HPDE6-E6E7 (cell line): ENCODE measurements at regions not wholly inside any gene's neighbourhood (a gene's known extent, or its start where the extent isn't known, plus 50 kb on each side); places are given as distances from the start of the nearest gene placed in this dataset.

Experiments
- DNase-seq: peaks from one replicate; pipeline ENCODE4 v3.0.0; 2011; ENCODE audit warnings: missing footprints; ENCODE audit errors: extremely low spot score

DNA sequence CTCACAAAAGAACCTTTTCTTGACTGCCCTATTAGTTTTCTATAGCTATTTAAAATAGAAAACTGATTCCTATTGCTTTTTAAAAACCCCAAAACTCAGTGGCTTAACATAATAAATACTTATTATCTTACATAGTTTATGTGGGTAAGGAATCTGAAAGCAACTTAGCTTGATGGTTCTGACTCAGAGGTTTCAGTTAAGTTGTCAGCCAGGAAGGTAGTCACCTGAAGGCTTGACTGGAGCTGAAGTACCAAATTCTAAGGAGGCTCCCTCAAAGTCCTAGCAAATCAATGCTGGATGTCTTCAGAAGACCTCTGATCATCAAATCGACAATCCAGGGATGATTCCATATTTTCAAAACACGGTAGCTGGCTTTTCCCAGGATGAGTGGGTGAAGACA, 546.6 kb upstream of the CDH2 start:
- no peak for DNase-seq

DNA sequence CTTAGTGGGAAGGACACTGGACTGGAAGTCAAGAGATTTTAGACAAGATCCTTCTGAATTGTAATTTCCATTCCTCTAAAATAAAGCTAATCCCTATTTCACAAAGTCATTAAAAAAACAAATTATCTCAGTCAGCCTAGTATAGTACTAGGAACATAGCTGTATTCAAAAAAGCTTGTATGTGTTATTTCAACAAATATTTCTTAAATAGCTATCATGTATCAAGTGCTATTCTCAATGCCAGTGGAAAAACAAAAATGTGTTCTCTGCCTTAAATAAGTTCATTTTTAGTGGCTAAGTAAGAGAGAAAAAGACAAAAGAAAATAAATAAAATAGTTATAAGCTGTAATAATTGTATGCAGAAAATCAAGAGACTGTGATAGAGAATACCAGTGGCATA, 541.8 kb upstream of the CDH2 start:
- no peak for DNase-seq

DNA sequence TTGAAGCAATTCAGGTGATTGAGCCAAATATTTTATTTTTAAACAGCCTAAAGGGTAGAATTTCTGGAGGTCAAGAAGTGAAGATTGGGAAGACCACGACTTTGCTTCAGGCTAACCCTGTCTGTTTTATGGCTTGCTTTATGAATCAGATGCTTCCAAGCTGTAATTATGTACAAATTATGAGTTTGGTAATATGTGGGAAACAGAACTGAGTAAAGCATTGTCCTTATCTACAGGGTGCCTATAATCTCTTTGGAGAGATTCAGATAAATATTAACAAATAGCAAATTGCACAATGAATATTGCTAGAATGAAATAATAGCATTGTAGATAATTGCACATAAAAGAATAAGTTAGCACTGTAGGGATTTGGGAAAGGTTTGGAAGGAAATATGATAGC, 539.4 kb upstream of the CDH2 start:
- DNase-seq = no peak

- no peak for DNase-seq
Observed at GRCh38 chr18:28715206-28715605, 538.3 kb upstream of the CDH2 start.

GRCh38 chr18:28714498-28714897, 537.6 kb upstream of the CDH2 start:
- DNase-seq = no peak

DNA sequence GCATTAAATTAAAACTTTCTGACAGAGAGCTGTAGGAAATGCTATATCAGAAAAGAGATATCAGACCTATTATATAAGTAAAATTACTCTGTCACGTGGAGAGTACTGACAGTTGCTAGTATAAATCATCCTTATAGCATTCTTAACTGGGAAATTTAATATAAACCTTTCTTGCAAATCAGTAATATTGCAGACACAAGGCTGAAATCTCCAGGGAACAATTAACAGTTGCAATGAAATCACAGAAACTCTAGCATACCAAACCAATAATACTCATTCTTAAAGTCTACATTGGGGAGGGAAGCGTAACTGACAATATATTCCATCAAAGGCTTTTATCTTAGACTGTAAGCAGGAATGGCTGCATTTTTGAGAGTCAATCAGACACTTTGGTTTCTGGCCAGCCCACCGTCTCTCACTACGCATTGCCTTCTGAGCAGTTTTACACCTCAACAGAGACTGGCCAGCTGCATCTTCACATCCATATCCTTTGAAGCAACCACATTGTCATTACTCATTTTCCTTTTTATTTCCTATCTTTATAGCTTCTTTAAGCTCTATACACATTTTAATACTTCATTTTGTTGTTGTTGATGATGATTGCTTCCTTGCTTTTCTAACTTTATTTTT, 536.0 kb upstream of the CDH2 start:
- no peak for DNase-seq

DNA sequence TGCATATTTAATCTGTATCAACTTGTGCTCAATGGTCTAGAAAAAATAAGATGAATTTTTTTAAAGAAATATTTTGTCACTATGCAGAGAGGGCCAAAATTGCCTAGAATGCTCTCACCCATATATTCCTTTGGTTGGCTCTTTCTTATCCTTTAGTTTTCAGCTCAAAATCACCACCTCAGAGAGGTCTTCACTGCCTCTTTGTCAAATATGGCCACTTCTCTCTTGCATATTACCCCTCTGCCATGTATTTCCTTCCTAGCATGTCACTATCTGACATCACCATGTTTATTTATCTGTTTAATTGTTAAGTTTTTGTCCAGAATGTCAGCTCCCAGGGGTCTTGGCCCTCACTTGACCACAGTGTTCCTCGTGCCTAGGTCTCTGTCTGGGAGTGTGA, 535.2 kb upstream of the CDH2 start:
- no peak for DNase-seq

DNA sequence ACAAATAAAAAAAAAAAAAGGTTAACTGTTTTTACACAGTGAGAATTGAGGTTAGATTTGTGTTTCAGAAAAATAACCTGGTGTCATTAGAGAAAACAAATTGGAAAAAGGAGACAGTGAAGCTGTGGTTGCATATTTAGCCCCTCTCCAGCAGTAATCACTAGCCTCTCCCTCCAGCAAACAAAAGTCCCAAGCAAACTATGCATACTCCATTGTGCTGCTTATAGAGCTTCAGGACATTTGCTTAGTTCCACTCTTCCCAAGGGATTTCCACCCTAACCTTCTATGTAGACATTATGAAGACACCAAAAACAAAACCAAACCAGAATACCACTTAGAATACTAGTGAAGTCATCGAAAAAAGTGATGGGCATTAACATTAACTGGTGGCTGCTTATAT, 534.2 kb upstream of the CDH2 start:
- no peak for DNase-seq

GRCh38 chr18:28707006-28707405, 530.1 kb upstream of the CDH2 start:
- no peak for DNase-seq

- DNase-seq = no peak
Observed at GRCh38 chr18:28706397-28706796, 529.5 kb upstream of the CDH2 start.

- DNase-seq = no peak
Observed at GRCh38 chr18:28705482-28705881, 528.6 kb upstream of the CDH2 start.

DNA sequence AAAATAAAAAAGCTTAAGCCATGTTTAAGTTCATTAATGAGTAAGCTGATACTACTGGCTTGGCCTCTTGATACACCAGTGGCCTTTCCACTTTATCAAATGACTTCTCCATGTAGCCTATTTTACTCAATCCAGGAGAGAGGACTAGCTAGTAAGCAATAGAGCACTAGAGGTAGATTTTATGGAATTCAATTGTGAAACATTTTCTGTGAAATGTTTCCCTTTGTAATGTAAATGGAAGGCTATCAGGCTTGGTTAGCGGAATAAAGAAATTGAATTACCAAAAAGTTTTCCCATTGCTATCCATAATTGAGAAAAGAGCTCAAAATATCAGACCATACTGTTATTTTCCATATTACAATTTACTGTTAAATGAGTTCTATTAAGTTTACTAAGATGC, 515.4 kb upstream of the CDH2 start:
- DNase-seq = no peak

DNA sequence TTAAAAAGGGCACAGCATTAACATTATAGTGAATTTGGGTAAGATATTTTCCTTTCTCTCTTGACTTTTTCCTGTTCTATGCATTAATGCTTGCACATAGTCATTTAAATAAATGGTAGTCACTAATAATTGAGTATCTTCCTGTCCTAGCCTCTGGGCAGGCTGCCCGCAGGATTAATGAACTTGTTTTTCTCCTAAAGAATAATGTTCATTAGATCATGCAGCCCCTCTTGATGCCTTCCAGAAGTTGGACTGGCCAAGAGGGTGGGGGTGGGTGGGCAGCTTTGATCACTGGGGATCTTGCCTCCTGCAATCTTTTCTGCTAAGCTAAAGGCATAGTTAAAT, 514.5 kb upstream of the CDH2 start:
- no peak for DNase-seq

- DNase-seq = no peak
Observed at GRCh38 chr18:28690836-28691495, 514.0 kb upstream of the CDH2 start.

GRCh38 chr18:28690100-28690499, 513.2 kb upstream of the CDH2 start:
- DNase-seq = no peak

GRCh38 chr18:28689588-28689987, 512.7 kb upstream of the CDH2 start:
- no peak for DNase-seq

- no peak for DNase-seq
Observed at GRCh38 chr18:28684746-28685355, 507.9 kb upstream of the CDH2 start.

GRCh38 chr18:28682912-28683311, 506.0 kb upstream of the CDH2 start:
- no peak for DNase-seq

DNA sequence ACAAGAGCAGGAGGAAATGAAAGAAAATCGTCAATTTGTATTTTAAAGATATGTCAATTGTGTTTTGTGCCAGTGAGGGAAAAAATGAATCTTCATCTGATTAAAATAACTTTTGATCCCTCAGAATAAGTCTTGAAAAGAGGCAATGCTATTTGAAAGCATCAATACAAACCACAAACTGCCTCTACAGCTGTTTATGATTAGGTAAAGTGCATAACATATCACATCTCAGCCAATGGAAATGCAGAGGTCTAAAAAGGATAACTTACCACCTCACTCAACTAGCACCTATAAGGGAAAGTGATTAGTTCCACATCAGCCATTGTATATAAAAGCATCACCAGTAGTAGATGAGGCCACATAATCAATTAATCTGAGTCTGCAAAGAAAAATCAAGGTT, 492.2 kb upstream of the CDH2 start:
- DNase-seq = no peak

- DNase-seq = no peak
Observed at GRCh38 chr18:28666216-28666615, 489.3 kb upstream of the CDH2 start.

DNA sequence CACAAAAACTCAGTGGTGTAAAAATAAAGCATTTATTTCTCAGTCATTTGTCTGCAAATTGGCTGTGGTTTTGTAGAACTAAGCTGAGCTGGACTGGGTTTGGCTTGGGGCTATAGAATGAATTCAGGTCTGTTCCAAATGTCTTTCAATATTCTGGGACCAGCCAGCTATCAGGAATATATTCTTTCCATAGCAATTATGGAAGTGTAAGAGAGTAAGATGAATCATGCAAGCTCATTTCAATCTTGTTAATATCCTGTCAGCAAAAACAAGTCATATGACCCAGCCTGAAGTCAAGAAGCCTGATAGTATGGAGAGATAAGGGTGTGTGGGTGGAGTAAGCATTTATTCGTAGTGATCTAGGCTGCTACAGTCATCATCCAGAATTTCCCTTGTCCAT, 481.0 kb upstream of the CDH2 start:
- DNase-seq = peak; percentile 13

GRCh38 chr18:28652654-28653053, 475.7 kb upstream of the CDH2 start:
- no peak for DNase-seq

DNA sequence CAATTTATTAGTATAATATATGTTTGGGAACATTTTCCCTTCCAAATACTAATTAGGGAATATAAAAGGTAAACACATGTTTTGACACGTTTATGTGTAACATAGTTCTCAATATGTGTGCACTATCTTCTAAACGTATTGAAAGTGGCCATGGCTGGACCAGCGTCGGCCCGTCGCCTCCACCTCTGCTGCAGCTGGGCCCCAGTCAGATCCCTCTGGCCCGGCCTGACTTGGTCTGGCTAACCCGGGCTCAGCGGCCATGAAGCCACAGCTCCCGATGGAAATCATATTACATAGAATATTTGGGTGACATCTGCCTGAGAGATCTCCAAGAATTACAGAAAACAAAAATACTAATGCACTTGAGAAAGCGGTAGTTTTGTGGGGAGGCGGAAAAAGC, 474.4 kb upstream of the CDH2 start:
- no peak for DNase-seq

GRCh38 chr18:28650860-28651259, 473.9 kb upstream of the CDH2 start:
- no peak for DNase-seq
